Lower leg skin (tissue), 3 donors: ENCODE measurements at regions not wholly inside any gene's neighbourhood (a gene's known extent, or its start where the extent isn't known, plus 50 kb on each side); places are given as distances from the start of the nearest gene placed in this dataset.

ENCODE experiments used
- POLR2A ChIP-seq, 2 donors: fragments of 450-650 bp; IDR thresholded peaks; one replicate each; pipeline ENCODE4 v1.6.1; 2016 to 2017; ENCODE audit warnings: antibody characterized with exemption in 2 of 2, mild to moderate bottlenecking in 1 of 2, moderate library complexity in 1 of 2
- TF ChIP-seq, protein P1 (sequence below), 3 donors: fragments of 450-650 bp; IDR thresholded peaks; one replicate each; pipeline ENCODE4 v1.5.1; 2016; ENCODE audit warnings: antibody characterized with exemption in 3 of 3, mild to moderate bottlenecking in 3 of 3, moderate library complexity in 2 of 3

DNA sequence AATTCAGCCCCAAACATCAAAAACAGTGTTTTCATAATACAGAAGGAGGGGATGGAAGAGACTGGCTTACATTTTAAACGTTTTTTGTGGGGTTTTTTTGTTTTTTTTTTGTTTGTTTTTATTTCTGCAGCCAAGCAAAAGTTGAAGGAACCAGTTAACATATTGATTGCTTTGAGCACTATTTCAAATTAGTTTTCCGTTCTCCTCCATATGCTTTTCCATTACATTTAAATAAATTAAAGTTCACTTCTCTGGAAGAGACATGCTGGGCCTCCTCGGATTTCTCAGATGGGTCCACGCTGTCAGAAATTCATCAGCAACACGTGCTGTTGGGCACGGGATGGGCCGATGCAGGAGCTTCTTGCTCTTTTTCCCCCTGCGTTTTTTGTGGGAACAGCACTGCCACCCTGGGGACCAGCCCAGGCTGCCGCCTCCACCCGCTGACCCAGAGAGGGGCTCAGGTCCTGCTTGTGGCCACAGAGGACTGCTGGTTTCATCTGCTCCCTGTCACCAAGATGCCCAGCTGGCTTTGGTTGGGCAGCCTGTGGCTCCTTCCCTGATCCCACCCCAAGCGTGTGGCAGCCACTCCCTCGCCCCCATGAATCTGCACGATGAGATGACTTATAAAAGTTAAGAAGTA, 67.7 kb upstream of the CHST15 start:
- TF ChIP-seq, protein P1, sequence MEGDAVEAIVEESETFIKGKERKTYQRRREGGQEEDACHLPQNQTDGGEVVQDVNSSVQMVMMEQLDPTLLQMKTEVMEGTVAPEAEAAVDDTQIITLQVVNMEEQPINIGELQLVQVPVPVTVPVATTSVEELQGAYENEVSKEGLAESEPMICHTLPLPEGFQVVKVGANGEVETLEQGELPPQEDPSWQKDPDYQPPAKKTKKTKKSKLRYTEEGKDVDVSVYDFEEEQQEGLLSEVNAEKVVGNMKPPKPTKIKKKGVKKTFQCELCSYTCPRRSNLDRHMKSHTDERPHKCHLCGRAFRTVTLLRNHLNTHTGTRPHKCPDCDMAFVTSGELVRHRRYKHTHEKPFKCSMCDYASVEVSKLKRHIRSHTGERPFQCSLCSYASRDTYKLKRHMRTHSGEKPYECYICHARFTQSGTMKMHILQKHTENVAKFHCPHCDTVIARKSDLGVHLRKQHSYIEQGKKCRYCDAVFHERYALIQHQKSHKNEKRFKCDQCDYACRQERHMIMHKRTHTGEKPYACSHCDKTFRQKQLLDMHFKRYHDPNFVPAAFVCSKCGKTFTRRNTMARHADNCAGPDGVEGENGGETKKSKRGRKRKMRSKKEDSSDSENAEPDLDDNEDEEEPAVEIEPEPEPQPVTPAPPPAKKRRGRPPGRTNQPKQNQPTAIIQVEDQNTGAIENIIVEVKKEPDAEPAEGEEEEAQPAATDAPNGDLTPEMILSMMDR (IDR thresholded peaks at IDR 0.05) = no peak
- no peak for TF ChIP-seq POLR2A (IDR thresholded peaks at IDR 0.05)
